ENCODE measurements at regions not wholly inside any gene's neighbourhood (a gene's known extent, or its start where the extent isn't known, plus 50 kb on each side); places are given as distances from the start of the nearest gene placed in this dataset.

- no peak for DNase-seq
Observed at GRCh38 chr2:2557475-2557874, 226.4 kb upstream of the MYT1L start.

- no peak for DNase-seq
Observed at GRCh38 chr2:2550856-2551255, 219.8 kb upstream of the MYT1L start.

- no peak for DNase-seq
Observed at GRCh38 chr2:2547911-2548310, 216.8 kb upstream of the MYT1L start.

GRCh38 chr2:2547451-2547850 is 216.4 kb upstream of the MYT1L start:
- no peak for DNase-seq

- no peak for DNase-seq
Observed at GRCh38 chr2:2546046-2546445, 215.0 kb upstream of the MYT1L start.

- DNase-seq, result no peak
Observed at GRCh38 chr2:2542966-2543611, 212.0 kb upstream of the MYT1L start.

- DNase-seq, result no peak
Observed at GRCh38 chr2:2542316-2542715, 211.2 kb upstream of the MYT1L start.

GRCh38 chr2:2540406-2540805 is 209.3 kb upstream of the MYT1L start:
- no peak for DNase-seq

GRCh38 chr2:2536416-2537056 is 205.5 kb upstream of the MYT1L start:
- DNase-seq, result no peak

- no peak for DNase-seq
Observed at GRCh38 chr2:2530334-2530733, 199.3 kb upstream of the MYT1L start.

- no peak for DNase-seq
Observed at GRCh38 chr2:2528846-2529245, 197.8 kb upstream of the MYT1L start.

GRCh38 chr2:2527148-2527547 is 196.1 kb upstream of the MYT1L start:
- DNase-seq, result no peak

- no peak for DNase-seq
Observed at GRCh38 chr2:2524348-2524941, 193.4 kb upstream of the MYT1L start.

- DNase-seq, result no peak
Observed at GRCh38 chr2:2523461-2524347, 192.6 kb upstream of the MYT1L start.

- DNase-seq, result no peak
Observed at GRCh38 chr2:2520401-2520811, 189.3 kb upstream of the MYT1L start.

GRCh38 chr2:2519381-2519780 is 188.3 kb upstream of the MYT1L start:
- no peak for DNase-seq

GRCh38 chr2:2517399-2517798 is 186.3 kb upstream of the MYT1L start:
- no peak for DNase-seq

GRCh38 chr2:2516386-2516785 is 185.3 kb upstream of the MYT1L start:
- DNase-seq, result no peak

- DNase-seq, result no peak
Observed at GRCh38 chr2:2512931-2513330, 181.9 kb upstream of the MYT1L start.

GRCh38 chr2:2507417-2507997 is 176.4 kb upstream of the MYT1L start:
- no peak for DNase-seq

GRCh38 chr2:2506536-2506935 is 175.5 kb upstream of the MYT1L start:
- DNase-seq, result no peak

GRCh38 chr2:2505604-2506003 is 174.5 kb upstream of the MYT1L start:
- no peak for DNase-seq

GRCh38 chr2:2503864-2504418 is 172.9 kb upstream of the MYT1L start:
- no peak for DNase-seq
